ENCODE measurements at regions not wholly inside any gene's neighbourhood (a gene's known extent, or its start where the extent isn't known, plus 50 kb on each side); places are given as distances from the start of the nearest gene placed in this dataset.

DNA sequence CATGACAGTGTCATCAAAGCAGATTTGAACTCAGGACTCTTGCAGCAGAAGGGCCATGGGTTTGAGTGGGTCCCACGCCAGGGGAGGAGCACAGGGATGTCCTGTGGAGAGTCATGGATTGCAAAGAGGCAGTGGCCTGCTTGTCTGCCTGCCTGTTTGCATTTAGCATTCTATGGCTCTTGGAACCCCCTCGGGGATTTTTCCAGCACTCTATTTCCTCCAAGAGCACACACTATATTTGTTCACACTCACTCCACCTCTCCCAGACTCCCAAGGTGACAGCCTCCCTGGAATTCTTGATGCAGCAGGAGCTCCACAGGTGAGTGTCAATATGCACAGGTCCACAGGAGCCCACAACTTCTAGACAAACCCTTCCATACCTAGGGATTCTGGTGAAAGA is 73.1 kb upstream of the LRRN2 start:
- in situ Hi-C loops (cut with MboI): no loop called here
- Histone ChIP-seq H4K20me1 (replicated peaks; ENCODE audit: control insufficient read depth, insufficient read depth, low read length) (no peaks in the 10 kb centered on the region), H3K4me3 (no peak overlapping the region), H3K27me3 (ENCODE audit: control insufficient read depth in 2 of 2, insufficient read depth in 2 of 2, low read length in 2 of 2) (0 out of 5 replicates have a peak, but pooled peaks cover 0 to 2% of the 10 kb centered on the region in 2 experiments), H3K27ac (ENCODE audit: extremely low read depth, low read depth, low read length) (no peak overlapping the region), H3K9me1 (ENCODE audit: control insufficient read depth, insufficient read depth, low read length) (no peaks in the 10 kb centered on the region), H3K9ac (ENCODE audit: insufficient read depth in 1 of 2, low read depth in 2 of 2, low read length in 2 of 2) (no peak overlapping the region), H3K79me2 (ENCODE audit: control insufficient read depth, insufficient read depth, low read length) (no peaks in the 10 kb centered on the region), H3K9me3 (replicated peaks; ENCODE audit: control insufficient read depth, insufficient read depth, low read depth, low read length) (no peaks in the 10 kb centered on the region), H2AFZ (ENCODE audit: low read depth, low read length) (no peak overlapping the region), H3K4me1 (replicated peaks in 1 of 2; ENCODE audit: control insufficient read depth in 2 of 2, insufficient read depth in 2 of 2, low read length in 2 of 2) (peaks cover under 1 to 1% of the 10 kb centered on the region in 2 experiments; a peak in 3 of 5 replicates), H3K4me2 (ENCODE audit: insufficient read depth, low read length) (no peak overlapping the region), H3K36me3 (ENCODE audit: control insufficient read depth, insufficient read depth, low read length) (no peaks in the 10 kb centered on the region)
- ATAC-seq (no peak), DNase-seq (ENCODE audit: extremely low read depth in 1 of 4, low spot score in 3 of 4) (no peak), FAIRE-seq (no peak)
- CTCF ChIA-PET (ENCODE audit: low intra/inter-chr PET ratio): interaction anchor here (0.6 kb wide), 1 partner anchor 252 kb away, joined by 5 read pairs; no protein-coding TSS in a partner anchor
- no TSS peak for BruUV-seq (replicated peaks)
- WGBS (ENCODE audit: insufficient coverage, low coverage, missing lambda C conversion rate): 0% methylated on average over 2 of the region's 2 CpGs
- POLR2A ChIA-PET: interaction anchor here (1.3 to 2.5 kb wide), 2 partner anchors 34 to 44 kb away, joined by 3 to 6 read pairs; no protein-coding TSS in a partner anchor
- TF ChIP-seq MEIS2 (IDR thresholded peaks at IDR 0.05; ENCODE audit: partially characterized antibody): peak; percentile 0
- TF ChIP-seq, protein P1, sequence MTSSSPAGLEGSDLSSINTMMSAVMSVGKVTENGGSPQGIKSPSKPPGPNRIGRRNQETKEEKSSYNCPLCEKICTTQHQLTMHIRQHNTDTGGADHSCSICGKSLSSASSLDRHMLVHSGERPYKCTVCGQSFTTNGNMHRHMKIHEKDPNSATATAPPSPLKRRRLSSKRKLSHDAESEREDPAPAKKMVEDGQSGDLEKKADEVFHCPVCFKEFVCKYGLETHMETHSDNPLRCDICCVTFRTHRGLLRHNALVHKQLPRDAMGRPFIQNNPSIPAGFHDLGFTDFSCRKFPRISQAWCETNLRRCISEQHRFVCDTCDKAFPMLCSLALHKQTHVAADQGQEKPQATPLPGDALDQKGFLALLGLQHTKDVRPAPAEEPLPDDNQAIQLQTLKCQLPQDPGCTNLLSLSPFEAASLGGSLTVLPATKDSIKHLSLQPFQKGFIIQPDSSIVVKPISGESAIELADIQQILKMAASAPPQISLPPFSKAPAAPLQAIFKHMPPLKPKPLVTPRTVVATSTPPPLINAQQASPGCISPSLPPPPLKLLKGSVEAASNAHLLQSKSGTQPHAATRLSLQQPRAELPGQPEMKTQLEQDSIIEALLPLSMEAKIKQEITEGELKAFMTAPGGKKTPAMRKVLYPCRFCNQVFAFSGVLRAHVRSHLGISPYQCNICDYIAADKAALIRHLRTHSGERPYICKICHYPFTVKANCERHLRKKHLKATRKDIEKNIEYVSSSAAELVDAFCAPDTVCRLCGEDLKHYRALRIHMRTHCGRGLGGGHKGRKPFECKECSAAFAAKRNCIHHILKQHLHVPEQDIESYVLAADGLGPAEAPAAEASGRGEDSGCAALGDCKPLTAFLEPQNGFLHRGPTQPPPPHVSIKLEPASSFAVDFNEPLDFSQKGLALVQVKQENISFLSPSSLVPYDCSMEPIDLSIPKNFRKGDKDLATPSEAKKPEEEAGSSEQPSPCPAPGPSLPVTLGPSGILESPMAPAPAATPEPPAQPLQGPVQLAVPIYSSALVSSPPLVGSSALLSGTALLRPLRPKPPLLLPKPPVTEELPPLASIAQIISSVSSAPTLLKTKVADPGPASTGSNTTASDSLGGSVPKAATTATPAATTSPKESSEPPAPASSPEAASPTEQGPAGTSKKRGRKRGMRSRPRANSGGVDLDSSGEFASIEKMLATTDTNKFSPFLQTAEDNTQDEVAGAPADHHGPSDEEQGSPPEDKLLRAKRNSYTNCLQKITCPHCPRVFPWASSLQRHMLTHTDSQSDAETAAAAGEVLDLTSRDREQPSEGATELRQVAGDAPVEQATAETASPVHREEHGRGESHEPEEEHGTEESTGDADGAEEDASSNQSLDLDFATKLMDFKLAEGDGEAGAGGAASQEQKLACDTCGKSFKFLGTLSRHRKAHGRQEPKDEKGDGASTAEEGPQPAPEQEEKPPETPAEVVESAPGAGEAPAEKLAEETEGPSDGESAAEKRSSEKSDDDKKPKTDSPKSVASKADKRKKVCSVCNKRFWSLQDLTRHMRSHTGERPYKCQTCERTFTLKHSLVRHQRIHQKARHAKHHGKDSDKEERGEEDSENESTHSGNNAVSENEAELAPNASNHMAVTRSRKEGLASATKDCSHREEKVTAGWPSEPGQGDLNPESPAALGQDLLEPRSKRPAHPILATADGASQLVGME (CRISPR knock-in tag; IDR thresholded peaks at IDR 0.05): no peak
- intact Hi-C loops (cut with micrococcal nuclease): no loop called here
